H1 (cell line): ENCODE measurements at regions not wholly inside any gene's neighbourhood (a gene's known extent, or its start where the extent isn't known, plus 50 kb on each side); places are given as distances from the start of the nearest gene placed in this dataset.

Experiments
- CTCF ChIA-PET: fragments of 300-600 bp; sonication (Branson Sonifier 250); formaldehyde crosslinking; loops from one replicate; lab custom pipeline; 2021; ENCODE audit not compliant: partially characterized antibody; lab: Charles Lee
- POLR2A ChIA-PET: fragments of 300-600 bp; sonication (Branson Sonifier 250); formaldehyde crosslinking; loops from one replicate; lab custom pipeline; 2021; ENCODE audit warnings: inconsistent platforms; ENCODE audit not compliant: partially characterized antibody; lab: Charles Lee
- DNase-seq, 2 experiments: peaks; one replicate each; pipeline versions ENCODE4 v3.0.0 to v3.0.0-alpha.2; 2010 to 2022; ENCODE audit warnings: low spot score in 2 of 2, low read depth in 1 of 2, mixed read lengths in 1 of 2
- FAIRE-seq: peaks from 2 replicates; lab custom pipeline; 2011; peaks lifted over from hg19 to GRCh38; lab: Jason Lieb, UNC
- H2AFZ ChIP-seq: 2 replicates; pipeline ENCODE4 v1.8.1; 2012; ENCODE audit warnings: low read length, inconsistent platforms
- H2AK5ac ChIP-seq: 2 replicates; pipeline ENCODE4 v1.6.1; 2013; ENCODE audit warnings: low read depth, low read length
- H2BK120ac ChIP-seq: replicated peaks from 2 replicates; pipeline ENCODE3; 2013; ENCODE audit warnings: low read depth, low read length, inconsistent platforms
- H2BK12ac ChIP-seq: 2 replicates; pipeline ENCODE4 v1.6.1; 2013; ENCODE audit warnings: low read depth, low read length
- H2BK15ac ChIP-seq: 2 replicates; pipeline ENCODE4 v1.6.1; 2013; ENCODE audit warnings: low read length
- H2BK20ac ChIP-seq: 2 replicates; pipeline ENCODE4 v1.6.1; 2013; ENCODE audit warnings: low read length
- H2BK5ac ChIP-seq: 2 replicates; pipeline ENCODE4 v1.6.1; 2013; ENCODE audit warnings: low read depth, low read length
- H3K14ac ChIP-seq: 2 replicates; pipeline ENCODE4 v1.6.1; 2013; ENCODE audit warnings: inconsistent platforms; ENCODE audit not compliant: insufficient read length
- H3K18ac ChIP-seq: 2 replicates; pipeline ENCODE4 v1.6.1; 2013; ENCODE audit warnings: low read length; ENCODE audit errors: extremely low read depth
- H3K23ac ChIP-seq: 2 replicates; pipeline ENCODE4 v1.6.1; 2013; ENCODE audit warnings: inconsistent platforms; ENCODE audit not compliant: insufficient read length
- H3K23me2 ChIP-seq: 2 replicates; pipeline ENCODE4 v1.6.1; 2013; ENCODE audit warnings: low read depth, low read length
- H3K27ac ChIP-seq: 2 replicates; pipeline ENCODE4 v1.6.1; 2011; ENCODE audit warnings: low read depth, low read length, inconsistent platforms
- H3K27me3 ChIP-seq, 4 experiments: replicated peaks in 1 of 4; 1 replicate in 1 of 4; 2 replicates in 3 of 4; pipeline versions ENCODE4 v1.6.1 to v1.8.1; 2011 to 2013; ENCODE audit warnings: low read length in 3 of 4, mild to moderate bottlenecking in 3 of 4, inconsistent platforms in 2 of 4, mixed read lengths in 2 of 4, moderate library complexity in 1 of 4; ENCODE audit not compliant: control insufficient read depth in 3 of 4, insufficient read depth in 3 of 4; ENCODE audit errors: extremely low read depth in 1 of 4
- H3K36me3 ChIP-seq, 4 experiments: 2 replicates each; pipeline versions ENCODE4 v1.6.1 to v1.8.1; 2011 to 2013; ENCODE audit warnings: mild to moderate bottlenecking in 4 of 4, low read length in 3 of 4, moderate library complexity in 2 of 4, control low read depth in 1 of 4, inconsistent platforms in 1 of 4; ENCODE audit not compliant: insufficient read depth in 4 of 4, control insufficient read depth in 2 of 4
- H3K4ac ChIP-seq: replicated peaks from 2 replicates; pipeline ENCODE3; 2013; ENCODE audit warnings: low read length, low read depth, mixed read lengths, inconsistent platforms; ENCODE audit not compliant: insufficient read length
- H3K4me1 ChIP-seq, 4 experiments: replicated peaks in 1 of 4; 1 replicate in 1 of 4; 2 replicates in 3 of 4; pipeline versions ENCODE4 v1.6.1 to v1.8.1; 2011 to 2013; ENCODE audit warnings: low read length in 3 of 4, inconsistent platforms in 2 of 4, mixed read lengths in 1 of 4; ENCODE audit not compliant: insufficient read depth in 4 of 4, control insufficient read depth in 3 of 4
- H3K4me2 ChIP-seq, 2 experiments: 2 replicates each; pipeline versions ENCODE4 v1.6.1 to v1.8.1; 2011 to 2013; ENCODE audit warnings: low read depth in 2 of 2, low read length in 2 of 2, control low read depth in 1 of 2, inconsistent platforms in 1 of 2, mild to moderate bottlenecking in 1 of 2; ENCODE audit not compliant: insufficient read depth in 1 of 2
- H3K4me3 ChIP-seq, 4 experiments: fragments of 200-600, 300-600 bp in 1 of 4; sonication (generic), shearing (Covaris generic), sonication (Bioruptor Twin) in 1 of 4; 2 replicates each; pipeline versions ENCODE4 v1.5.1 to v1.8.1; 2011 to 2016; ENCODE audit warnings: low read length in 4 of 4, low read depth in 3 of 4, control low read depth in 2 of 4, inconsistent platforms in 2 of 4, mild to moderate bottlenecking in 2 of 4, mixed read lengths in 1 of 4, moderate library complexity in 1 of 4; ENCODE audit not compliant: insufficient read depth in 2 of 4; ENCODE audit errors: extremely low read depth in 1 of 4
- H3K56ac ChIP-seq: replicated peaks from 2 replicates; pipeline ENCODE3; 2013; ENCODE audit warnings: low read depth, mild to moderate bottlenecking, mixed read lengths, low read length, inconsistent platforms; ENCODE audit not compliant: insufficient read length
- H3K79me1 ChIP-seq: 2 replicates; pipeline ENCODE4 v1.6.1; 2013; ENCODE audit warnings: low read depth, low read length, control low read depth
- H3K79me2 ChIP-seq, 2 experiments: 2 replicates each; pipeline versions ENCODE4 v1.6.1 to v1.8.1; 2012 to 2013; ENCODE audit warnings: low read length in 2 of 2, mild to moderate bottlenecking in 2 of 2, inconsistent platforms in 1 of 2; ENCODE audit not compliant: insufficient read depth in 2 of 2, control insufficient read depth in 1 of 2
- H3K9ac ChIP-seq, 4 experiments: replicated peaks in 1 of 4; 1 replicate in 1 of 4; 2 replicates in 3 of 4; pipeline versions ENCODE4 v1.6.1 to v1.8.1; 2011 to 2013; ENCODE audit warnings: low read depth in 3 of 4, low read length in 3 of 4, control low read depth in 2 of 4, mild to moderate bottlenecking in 2 of 4, moderate library complexity in 2 of 4, inconsistent platforms in 1 of 4; ENCODE audit errors: extremely low read depth in 1 of 4
- H3K9me3 ChIP-seq, 2 experiments: 2 replicates each; pipeline versions ENCODE4 v1.6.1 to v1.8.1; 2012 to 2013; ENCODE audit warnings: mild to moderate bottlenecking in 2 of 2, moderate library complexity in 2 of 2, control low read depth in 1 of 2, inconsistent platforms in 1 of 2, low read depth in 1 of 2, low read length in 1 of 2, mixed read lengths in 1 of 2; ENCODE audit not compliant: insufficient read depth in 2 of 2
- H4K20me1 ChIP-seq, 2 experiments: replicated peaks in 1 of 2; 2 replicates each; pipeline versions ENCODE3 to v1.8.1; 2011 to 2013; ENCODE audit warnings: inconsistent platforms in 2 of 2, low read length in 2 of 2, mild to moderate bottlenecking in 1 of 2; ENCODE audit not compliant: insufficient read depth in 2 of 2, control insufficient read depth in 1 of 2
- H4K5ac ChIP-seq: 2 replicates; pipeline ENCODE4 v1.6.1; 2013; ENCODE audit warnings: low read length, low read depth, mixed read lengths, inconsistent platforms; ENCODE audit not compliant: insufficient read length
- H4K8ac ChIP-seq: 2 replicates; pipeline ENCODE4 v1.8.0; 2013; ENCODE audit warnings: mild to moderate bottlenecking, moderate library complexity, low read length, inconsistent platforms; ENCODE audit not compliant: insufficient read depth; ENCODE audit errors: extremely low read depth
- H4K91ac ChIP-seq: replicated peaks from 2 replicates; pipeline ENCODE3; 2013; ENCODE audit warnings: low read length, mixed read lengths, inconsistent platforms; ENCODE audit not compliant: insufficient read length
- ATF2 ChIP-seq: IDR thresholded peaks from 2 replicates; pipeline ENCODE4 v1.6.1; 2012; ENCODE audit warnings: low read length, inconsistent platforms
- EZH2 ChIP-seq: fragments of 200-600 bp; sonication (generic); IDR thresholded peaks from 2 replicates; pipeline ENCODE4 v1.7.1; 2012; ENCODE audit warnings: low read depth, mild to moderate bottlenecking, moderate library complexity, low read length, inconsistent platforms; ENCODE audit not compliant: severe bottlenecking
- FOSL1 ChIP-seq: IDR thresholded peaks from 2 replicates; pipeline ENCODE4 v1.6.1; 2011; ENCODE audit warnings: mild to moderate bottlenecking, low read depth, low read length, moderate library complexity; ENCODE audit not compliant: insufficient read depth
- NRF1 ChIP-seq: IDR thresholded peaks from 2 replicates; pipeline ENCODE4 v1.6.1; 2011; ENCODE audit warnings: mild to moderate bottlenecking, low read depth, low read length, improper control_type of control experiment
- PHF8 ChIP-seq: fragments of 200-600 bp; sonication (generic); conservative IDR thresholded peaks from 2 replicates; pipeline ENCODE4 v1.7.1; 2012; ENCODE audit warnings: low read depth, mild to moderate bottlenecking, inconsistent platforms, low read length, moderate library complexity
- SAP30 ChIP-seq: fragments of 300-600 bp; sonication (generic); IDR thresholded peaks from 2 replicates; pipeline ENCODE4 v1.7.1; 2012; ENCODE audit warnings: low read length, moderate library complexity, mild to moderate bottlenecking, inconsistent platforms; ENCODE audit not compliant: insufficient read depth, insufficient replicate concordance
- SIN3A ChIP-seq, 2 experiments: IDR thresholded peaks in 1 of 2; conservative IDR thresholded peaks in 1 of 2; 2 replicates each; pipeline ENCODE4 v1.6.1; 2011 to 2012; ENCODE audit warnings: low read length in 2 of 2, improper control_type of control experiment in 1 of 2, low read depth in 1 of 2, mild to moderate bottlenecking in 1 of 2
- SIX5 ChIP-seq: IDR thresholded peaks from 2 replicates; pipeline ENCODE4 v1.6.1; 2011; ENCODE audit warnings: mild to moderate bottlenecking, low read depth, low read length
- SP4 ChIP-seq: IDR thresholded peaks from 2 replicates; pipeline ENCODE4 v1.6.1; 2012; ENCODE audit warnings: low read length, inconsistent platforms
- TAF1 ChIP-seq: IDR thresholded peaks from 2 replicates; pipeline ENCODE4 v1.6.1; 2011; ENCODE audit warnings: mild to moderate bottlenecking, low read depth, low read length
- TF ChIP-seq, protein P1 (sequence below), 3 experiments: IDR thresholded peaks; 1 replicate in 2 of 3; 2 replicates in 1 of 3; pipeline versions ENCODE4 v1.5.1 to v1.6.1; 2011; ENCODE audit warnings: low read length in 3 of 3, mild to moderate bottlenecking in 3 of 3, inconsistent platforms in 2 of 3, low read depth in 1 of 3, moderate library complexity in 1 of 3; ENCODE audit not compliant: insufficient read depth in 1 of 3; ENCODE audit errors: control extremely low read depth in 1 of 3

DNA sequence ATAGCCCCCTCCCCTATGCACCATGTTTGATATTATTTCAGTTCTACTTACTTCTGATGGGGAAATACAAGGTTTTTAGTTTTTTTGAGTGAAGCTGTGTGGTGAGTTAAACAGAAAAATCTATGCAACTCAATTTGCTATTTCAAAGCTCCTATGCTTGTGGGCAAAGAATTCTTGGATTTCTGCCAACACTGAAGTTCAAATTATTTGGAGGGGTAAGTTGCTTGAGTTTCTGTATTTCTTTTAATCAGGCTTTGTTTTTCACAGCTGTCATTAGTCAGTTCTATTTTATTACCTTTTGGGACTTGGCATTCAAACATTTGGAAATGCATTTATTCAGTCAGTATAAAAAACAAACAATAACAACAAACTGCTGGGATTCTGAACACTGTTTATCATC lies 407.5 kb upstream of the MGAT4C start:
- H4K91ac ChIP-seq, result no peak overlapping the region
- no peak overlapping the region for H3K56ac ChIP-seq
- no peaks in the 10 kb centered on the region for H3K23me2 ChIP-seq
- POLR2A ChIA-PET, result no interaction called here
- no peak overlapping the region for H2BK12ac ChIP-seq
- H2BK20ac ChIP-seq, result no peak overlapping the region
- no peak overlapping the region for H2AK5ac ChIP-seq
- no peaks in the 10 kb centered on the region for H3K9me3 ChIP-seq
- no peak for FAIRE-seq
- H3K4me1 ChIP-seq, result no peaks in the 10 kb centered on the region
- H3K4me3 ChIP-seq, result no peak overlapping the region
- H3K27ac ChIP-seq, result no peak overlapping the region
- no peaks in the 10 kb centered on the region for H3K79me2 ChIP-seq
- no peaks in the 10 kb centered on the region for H3K79me1 ChIP-seq
- no peaks in the 10 kb centered on the region for H4K20me1 ChIP-seq
- CTCF ChIA-PET, result interaction anchor here (0.7 to 1.2 kb wide), 5 partner anchors 10 to 492 kb away, joined by 3 to 4 read pairs (median 3); no protein-coding TSS in a partner anchor
- TF ChIP-seq FOSL1 (no peak), ATF2 (no peak), EZH2 (no peak), SAP30 (no peak), PHF8 (no peak), SIX5 (no peak), SIN3A (conservative IDR thresholded peaks at IDR 0.05 in 1 of 2, IDR thresholded peaks at IDR 0.05 in 1 of 2; ENCODE audit: low read depth in 1 of 2, low read length in 2 of 2) (no peak), NRF1 (no peak), TAF1 (no peak), SP4 (no peak)
- TF ChIP-seq, protein P1, sequence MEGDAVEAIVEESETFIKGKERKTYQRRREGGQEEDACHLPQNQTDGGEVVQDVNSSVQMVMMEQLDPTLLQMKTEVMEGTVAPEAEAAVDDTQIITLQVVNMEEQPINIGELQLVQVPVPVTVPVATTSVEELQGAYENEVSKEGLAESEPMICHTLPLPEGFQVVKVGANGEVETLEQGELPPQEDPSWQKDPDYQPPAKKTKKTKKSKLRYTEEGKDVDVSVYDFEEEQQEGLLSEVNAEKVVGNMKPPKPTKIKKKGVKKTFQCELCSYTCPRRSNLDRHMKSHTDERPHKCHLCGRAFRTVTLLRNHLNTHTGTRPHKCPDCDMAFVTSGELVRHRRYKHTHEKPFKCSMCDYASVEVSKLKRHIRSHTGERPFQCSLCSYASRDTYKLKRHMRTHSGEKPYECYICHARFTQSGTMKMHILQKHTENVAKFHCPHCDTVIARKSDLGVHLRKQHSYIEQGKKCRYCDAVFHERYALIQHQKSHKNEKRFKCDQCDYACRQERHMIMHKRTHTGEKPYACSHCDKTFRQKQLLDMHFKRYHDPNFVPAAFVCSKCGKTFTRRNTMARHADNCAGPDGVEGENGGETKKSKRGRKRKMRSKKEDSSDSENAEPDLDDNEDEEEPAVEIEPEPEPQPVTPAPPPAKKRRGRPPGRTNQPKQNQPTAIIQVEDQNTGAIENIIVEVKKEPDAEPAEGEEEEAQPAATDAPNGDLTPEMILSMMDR (IDR thresholded peaks at IDR 0.05; ENCODE audit: control extremely low read depth in 1 of 3, insufficient read depth in 1 of 3, low read depth in 1 of 3, low read length in 3 of 3), result no peak
- H2BK5ac ChIP-seq, result no peak overlapping the region
- no peak overlapping the region for H3K9ac ChIP-seq
- H3K27me3 ChIP-seq, result no peaks in the 10 kb centered on the region
- no peak overlapping the region for H3K18ac ChIP-seq
- H4K5ac ChIP-seq, result no peak overlapping the region
- no peak overlapping the region for H2BK15ac ChIP-seq
- no peak overlapping the region for H2BK120ac ChIP-seq
- DNase-seq, result no peak
- no peak overlapping the region for H4K8ac ChIP-seq
- H3K23ac ChIP-seq, result no peak overlapping the region
- H3K36me3 ChIP-seq, result no peaks in the 10 kb centered on the region
- no peak overlapping the region for H3K14ac ChIP-seq
- H2AFZ ChIP-seq, result no peak overlapping the region
- no peak overlapping the region for H3K4me2 ChIP-seq
- H3K4ac ChIP-seq, result no peak overlapping the region
